ENCODE measurements at regions not wholly inside any gene's neighbourhood (a gene's known extent, or its start where the extent isn't known, plus 50 kb on each side); places are given as distances from the start of the nearest gene placed in this dataset.

DNA sequence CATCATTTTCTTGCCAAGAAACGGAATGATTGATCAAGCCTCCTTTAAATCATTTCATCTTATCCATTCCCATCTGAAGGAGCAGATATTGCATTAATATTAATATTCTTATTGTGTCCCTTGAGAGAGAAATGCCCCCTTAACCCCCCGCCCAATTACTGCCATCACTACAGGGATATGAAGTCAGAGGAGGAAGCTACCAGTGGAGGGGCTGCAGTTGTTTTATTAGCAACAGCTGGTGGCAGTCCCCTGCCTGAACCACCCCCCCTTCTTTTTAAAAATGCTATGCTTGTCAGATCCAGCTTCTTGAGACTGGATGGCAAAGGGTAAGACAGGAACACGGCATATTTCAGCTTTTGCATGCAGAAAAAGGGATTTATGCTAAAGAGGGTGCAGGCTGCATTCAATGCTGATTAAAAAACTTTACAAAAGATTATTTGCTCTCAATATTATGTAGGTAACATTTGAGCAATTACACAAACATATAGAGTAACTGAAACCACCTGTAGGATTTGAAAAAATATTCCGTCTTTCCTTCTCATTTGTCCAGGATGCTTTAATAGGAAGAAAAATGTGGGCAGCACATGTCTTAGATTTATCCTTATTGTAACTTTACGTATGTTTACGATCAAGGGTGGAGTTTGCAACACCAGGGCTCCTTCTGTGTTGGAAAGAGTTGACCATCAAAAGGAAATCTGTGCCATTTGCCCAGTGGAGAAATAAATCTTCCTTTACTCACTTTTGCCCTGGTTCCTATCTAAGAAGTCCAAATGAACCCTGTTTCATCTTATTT is 77.7 kb downstream of the ZBTB18 start:
- TF ChIP-seq YY1 (IDR thresholded peaks at IDR 0.05; ENCODE audit: insufficient read depth, insufficient read length): no peak
- no peak for TF ChIP-seq ZNF274 (IDR thresholded peaks at IDR 0.05; ENCODE audit: low read depth, low read length)

Data from NT2/D1 (cell line).